ENCODE measurements at regions not wholly inside any gene's neighbourhood (a gene's known extent, or its start where the extent isn't known, plus 50 kb on each side); places are given as distances from the start of the nearest gene placed in this dataset.

GRCh38 chr2:237180987-237181386 lies 95.3 kb downstream of the COPS8 start:
- TF ChIP-seq ZBTB7A (IDR thresholded peaks at IDR 0.05; ENCODE audit: low read depth) = no peak
- TF ChIP-seq NFIC (IDR thresholded peaks at IDR 0.05) = no peak
- TF ChIP-seq TEAD4 (IDR thresholded peaks at IDR 0.05) = no peak
- no peak for TF ChIP-seq EP300 (IDR thresholded peaks at IDR 0.05; ENCODE audit: borderline replicate concordance)
- no peak for TF ChIP-seq CEBPB (IDR thresholded peaks at IDR 0.05)
- TF ChIP-seq REST (IDR thresholded peaks at IDR 0.05; ENCODE audit: low read depth) = no peak
- no peak for TF ChIP-seq TCF12 (IDR thresholded peaks at IDR 0.05; ENCODE audit: low read depth)
- TF ChIP-seq MAX (IDR thresholded peaks at IDR 0.05) = no peak
- no peak for TF ChIP-seq CREB1 (IDR thresholded peaks at IDR 0.05; ENCODE audit: low read depth)
- no peak for TF ChIP-seq FOXM1 (IDR thresholded peaks at IDR 0.05; ENCODE audit: borderline replicate concordance, low read depth)
- TF ChIP-seq, protein P1, sequence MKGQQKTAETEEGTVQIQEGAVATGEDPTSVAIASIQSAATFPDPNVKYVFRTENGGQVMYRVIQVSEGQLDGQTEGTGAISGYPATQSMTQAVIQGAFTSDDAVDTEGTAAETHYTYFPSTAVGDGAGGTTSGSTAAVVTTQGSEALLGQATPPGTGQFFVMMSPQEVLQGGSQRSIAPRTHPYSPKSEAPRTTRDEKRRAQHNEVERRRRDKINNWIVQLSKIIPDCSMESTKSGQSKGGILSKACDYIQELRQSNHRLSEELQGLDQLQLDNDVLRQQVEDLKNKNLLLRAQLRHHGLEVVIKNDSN (IDR thresholded peaks at IDR 0.05) = no peak
- TF ChIP-seq TAF1 (IDR thresholded peaks at IDR 0.05; ENCODE audit: low read depth) = no peak
- TF ChIP-seq RAD21 (IDR thresholded peaks at IDR 0.05; ENCODE audit: low read depth) = no peak
- TF ChIP-seq YY1 (IDR thresholded peaks at IDR 0.05; ENCODE audit: low read depth) = no peak
- no peak for TF ChIP-seq EGR1 (IDR thresholded peaks at IDR 0.05)

DNA sequence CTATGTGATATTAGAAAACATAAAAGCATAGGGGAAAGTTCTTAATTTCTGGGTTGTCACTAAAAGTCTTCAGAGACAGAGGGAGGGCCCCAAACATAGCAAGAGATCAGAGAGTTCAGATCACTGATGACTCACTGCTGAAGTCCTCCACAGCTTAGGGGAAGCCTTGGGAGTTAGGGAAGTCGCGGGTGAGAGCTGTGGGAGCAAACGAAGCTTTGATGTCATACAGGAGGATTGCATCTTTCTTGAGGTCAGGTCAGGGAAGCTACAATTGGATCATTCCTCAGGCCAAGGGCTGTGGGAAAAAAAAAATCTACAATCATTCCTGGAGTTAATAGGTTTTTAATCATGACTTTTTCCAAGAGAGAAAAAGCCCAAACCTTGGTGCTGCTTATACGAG lies 96.2 kb downstream of the COPS8 start:
- TF ChIP-seq ZBTB7A (IDR thresholded peaks at IDR 0.05; ENCODE audit: low read depth) (no peak), REST (IDR thresholded peaks at IDR 0.05; ENCODE audit: low read depth) (no peak)

GRCh38 chr2:237182422-237183123 lies 96.9 kb downstream of the COPS8 start:
- TF ChIP-seq EGR1 (IDR thresholded peaks at IDR 0.05) (no peak), NFIC (IDR thresholded peaks at IDR 0.05) (no peak), CREB1 (IDR thresholded peaks at IDR 0.05; ENCODE audit: low read depth) (no peak), TEAD4 (IDR thresholded peaks at IDR 0.05) (no peak), TCF12 (IDR thresholded peaks at IDR 0.05; ENCODE audit: low read depth) (no peak), RAD21 (IDR thresholded peaks at IDR 0.05; ENCODE audit: low read depth) (no peak), FOXM1 (IDR thresholded peaks at IDR 0.05; ENCODE audit: borderline replicate concordance, low read depth) (no peak), ZBTB7A (IDR thresholded peaks at IDR 0.05; ENCODE audit: low read depth) (no peak), CEBPB (IDR thresholded peaks at IDR 0.05) (no peak), MAX (IDR thresholded peaks at IDR 0.05) (no peak), TAF1 (IDR thresholded peaks at IDR 0.05; ENCODE audit: low read depth) (no peak), REST (IDR thresholded peaks at IDR 0.05; ENCODE audit: low read depth) (no peak), YY1 (IDR thresholded peaks at IDR 0.05; ENCODE audit: low read depth) (no peak), EP300 (IDR thresholded peaks at IDR 0.05; ENCODE audit: borderline replicate concordance) (no peak)
- TF ChIP-seq, protein P1 (IDR thresholded peaks at IDR 0.05) = no peak

- no peak for TF ChIP-seq TEAD4 (IDR thresholded peaks at IDR 0.05)
- TF ChIP-seq, protein P1 (IDR thresholded peaks at IDR 0.05) = no peak
- TF ChIP-seq TCF12 (IDR thresholded peaks at IDR 0.05; ENCODE audit: low read depth) = no peak
- no peak for TF ChIP-seq ZBTB7A (IDR thresholded peaks at IDR 0.05; ENCODE audit: low read depth)
- no peak for TF ChIP-seq EP300 (IDR thresholded peaks at IDR 0.05; ENCODE audit: borderline replicate concordance)
These were observed 98.7 kb downstream of the COPS8 start for GRCh38 chr2:237184192-237184918.
